Naive thymus-derived CD4-positive, alpha-beta T cell (primary cell): ENCODE measurements at regions not wholly inside any gene's neighbourhood (a gene's known extent, or its start where the extent isn't known, plus 50 kb on each side); places are given as distances from the start of the nearest gene placed in this dataset.

Experiments used
- ATAC-seq: fragments of 150-1000 bp; cut with Tn5 transposase; 2 replicates; pipeline ENCODE4 v1.10.0; 2021; ENCODE audit warnings: mild to moderate bottlenecking, moderate library complexity
- CTCF ChIA-PET: fragments of 350-600 bp; sonication (Branson Sonifier 250); formaldehyde crosslinking; loops from one replicate; lab custom pipeline; 2021; ENCODE audit warnings: antibody characterized with exemption; lab: Charles Lee
- POLR2A ChIA-PET: fragments of 350-600 bp; sonication (Branson Sonifier 250); formaldehyde crosslinking; loops from one replicate; lab custom pipeline; 2021; ENCODE audit warnings: antibody characterized with exemption, inconsistent platforms; lab: Charles Lee
- DNase-seq, 9 donors: peaks; one replicate each; pipeline versions ENCODE4 v3.0.0 to v3.0.0-alpha.2; 2020 to 2022; ENCODE audit warnings: mixed read lengths in 1 of 9
- H3K27ac ChIP-seq: one replicate; pipeline ENCODE4 v1.7.0; 2013; ENCODE audit warnings: mild to moderate bottlenecking, low read depth, low read length, moderate library complexity
- H3K27me3 ChIP-seq, 2 donors: one replicate each; pipeline ENCODE4 v1.7.0; 2013; ENCODE audit warnings: low read length in 2 of 2, mild to moderate bottlenecking in 2 of 2, moderate library complexity in 2 of 2; ENCODE audit not compliant: control insufficient read depth in 2 of 2, insufficient read depth in 2 of 2
- H3K36me3 ChIP-seq, 3 experiments: 1 replicate in 2 of 3; 2 replicates in 1 of 3; pipeline ENCODE4 v1.7.0; 2013; ENCODE audit warnings: low read length in 3 of 3, mild to moderate bottlenecking in 3 of 3, moderate library complexity in 1 of 3; ENCODE audit not compliant: insufficient read depth in 3 of 3, control insufficient read depth in 2 of 3
- H3K4me1 ChIP-seq, 2 donors: one replicate each; pipeline ENCODE4 v1.7.0; 2013; ENCODE audit warnings: low read length in 2 of 2, mild to moderate bottlenecking in 2 of 2, moderate library complexity in 1 of 2; ENCODE audit not compliant: control insufficient read depth in 2 of 2, insufficient read depth in 2 of 2
- H3K4me3 ChIP-seq: 2 replicates; pipeline ENCODE4 v1.7.0; 2013; ENCODE audit warnings: mild to moderate bottlenecking, low read length
- H3K9me3 ChIP-seq, 3 experiments: 1 replicate in 2 of 3; 2 replicates in 1 of 3; pipeline ENCODE4 v1.7.0; 2013; ENCODE audit warnings: low read length in 3 of 3; ENCODE audit not compliant: control insufficient read depth in 2 of 3
- H3K27ac Mint-ChIP-seq, 9 donors: one replicate each; pipeline ENCODE4 v1.8.0; 2020 to 2022; ENCODE audit warnings: mixed read lengths in 9 of 9, mild to moderate bottlenecking in 8 of 9, moderate library complexity in 5 of 9, inconsistent platforms in 2 of 9
- H3K27me3 Mint-ChIP-seq, 5 donors: one replicate each; pipeline ENCODE4 v1.8.0; 2021 to 2022; ENCODE audit warnings: mixed read lengths in 5 of 5, mild to moderate bottlenecking in 1 of 5
- H3K36me3 Mint-ChIP-seq, 5 donors: one replicate each; pipeline ENCODE4 v1.8.0; 2020 to 2022; ENCODE audit warnings: mixed read lengths in 5 of 5, mild to moderate bottlenecking in 3 of 5, inconsistent platforms in 1 of 5
- H3K4me1 Mint-ChIP-seq, 7 donors: one replicate each; pipeline ENCODE4 v1.8.0; 2020 to 2022; ENCODE audit warnings: mixed read lengths in 7 of 7, mild to moderate bottlenecking in 3 of 7, inconsistent platforms in 1 of 7
- H3K4me3 Mint-ChIP-seq, 10 donors: one replicate each; pipeline ENCODE4 v1.8.0; 2020 to 2022; ENCODE audit warnings: mild to moderate bottlenecking in 10 of 10, mixed read lengths in 10 of 10, moderate library complexity in 6 of 10, inconsistent platforms in 2 of 10
- H3K9me3 Mint-ChIP-seq, 11 donors: one replicate each; pipeline ENCODE4 v1.8.0; 2020 to 2022; ENCODE audit warnings: mixed read lengths in 11 of 11, mild to moderate bottlenecking in 4 of 11, inconsistent platforms in 1 of 11, moderate library complexity in 1 of 11
- intact Hi-C, 2 donors: fragments of 100-400 bp; cut with micrococcal nuclease; formaldehyde crosslinking; loops; one replicate each; pipeline ENCODE4 v1.15.1; 2023

DNA sequence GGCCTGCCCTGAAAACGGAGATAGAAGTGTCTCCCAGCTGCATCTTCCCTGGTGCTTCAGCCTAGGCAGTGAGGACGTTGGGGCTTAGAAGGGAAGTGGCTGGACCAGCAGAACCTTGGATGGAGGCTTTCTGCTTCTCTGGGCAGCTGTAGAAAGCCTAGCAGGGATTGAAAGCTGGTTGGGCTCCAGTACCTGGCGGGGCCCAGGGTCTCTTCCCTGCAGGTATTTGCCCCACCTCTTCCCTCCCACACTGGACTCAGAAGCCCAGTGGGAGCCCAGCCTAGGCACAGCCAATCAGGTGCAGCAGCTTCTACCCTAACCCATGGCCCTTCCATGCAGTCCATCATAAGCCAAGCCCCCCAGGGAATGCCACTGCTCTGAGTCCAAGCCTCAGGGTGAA is 190.3 kb upstream of the IRX6 start:
- intact Hi-C loops = no loop called here
- ChIA-PET POLR2A (no interaction called here), CTCF (no interaction called here)
- DNase-seq (no peak), ATAC-seq (no peak)
- H3K27me3 Mint-ChIP-seq = peaks cover 0 to 18% (median 4%) of the 10 kb centered on the region in 5 donors
- no peaks in the 10 kb centered on the region for H3K36me3 ChIP-seq
- no peaks in the 10 kb centered on the region for H3K9me3 ChIP-seq
- H3K27me3 ChIP-seq = no peaks in the 10 kb centered on the region
- H3K27ac ChIP-seq = no peak overlapping the region
- H3K27ac Mint-ChIP-seq = no peak overlapping the region
- H3K9me3 Mint-ChIP-seq = peaks cover 0 to 3% (median 0%) of the 10 kb centered on the region in 11 donors
- H3K4me1 ChIP-seq = no peaks in the 10 kb centered on the region
- H3K4me1 Mint-ChIP-seq = no peaks in the 10 kb centered on the region
- H3K36me3 Mint-ChIP-seq = no peaks in the 10 kb centered on the region
- no peak overlapping the region for H3K4me3 Mint-ChIP-seq
- no peak overlapping the region for H3K4me3 ChIP-seq

GRCh38 chr16:55136356-55137150 is 187.4 kb upstream of the IRX6 start:
- Mint-ChIP-seq H3K27ac (no peak overlapping the region), H3K36me3 (no peaks in the 10 kb centered on the region), H3K27me3 (peaks cover 0 to 15% (median 4%) of the 10 kb centered on the region in 5 donors), H3K4me3 (no peak overlapping the region), H3K4me1 (no peaks in the 10 kb centered on the region), H3K9me3 (peaks cover 0 to 3% (median 0%) of the 10 kb centered on the region in 11 donors)
- no peaks in the 10 kb centered on the region for H3K4me1 ChIP-seq
- intact Hi-C loops = no loop called here
- no peak overlapping the region for H3K27ac ChIP-seq
- no peaks in the 10 kb centered on the region for H3K9me3 ChIP-seq
- no peaks in the 10 kb centered on the region for H3K27me3 ChIP-seq
- ATAC-seq (no peak), DNase-seq (no peak)
- H3K36me3 ChIP-seq = no peaks in the 10 kb centered on the region
- H3K4me3 ChIP-seq = no peak overlapping the region
- ChIA-PET CTCF (no interaction called here), POLR2A (no interaction called here)

DNA sequence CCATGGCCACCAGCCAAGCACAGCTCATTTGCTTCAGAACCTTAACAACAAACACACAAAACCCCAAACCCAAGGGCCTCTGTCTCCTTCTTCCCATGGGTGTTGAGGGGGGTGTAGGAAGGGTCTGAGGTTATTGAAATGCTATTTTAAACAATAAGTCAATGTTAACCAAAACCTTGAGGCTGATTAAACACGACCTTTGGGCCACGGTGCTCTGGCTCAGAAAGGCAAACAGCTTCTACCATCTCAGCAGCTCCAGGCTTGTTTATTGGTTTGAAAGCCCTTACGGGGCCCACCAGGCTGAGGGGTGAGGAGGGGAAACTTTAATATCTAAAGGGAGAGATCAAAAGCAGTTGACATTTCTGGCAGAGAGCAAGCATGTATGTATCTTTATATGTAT is 185.7 kb upstream of the IRX6 start:
- DNase-seq (no peak), ATAC-seq (no peak)
- Histone ChIP-seq H3K36me3 (no peaks in the 10 kb centered on the region), H3K9me3 (no peaks in the 10 kb centered on the region), H3K4me1 (no peaks in the 10 kb centered on the region), H3K27me3 (no peaks in the 10 kb centered on the region), H3K27ac (no peak overlapping the region), H3K4me3 (no peak overlapping the region)
- intact Hi-C loops = no loop called here
- no peak overlapping the region for H3K4me3 Mint-ChIP-seq
- peaks cover 0 to 3% (median 0%) of the 10 kb centered on the region in 11 donors for H3K9me3 Mint-ChIP-seq
- H3K4me1 Mint-ChIP-seq = no peaks in the 10 kb centered on the region
- no peaks in the 10 kb centered on the region for H3K36me3 Mint-ChIP-seq
- H3K27me3 Mint-ChIP-seq = peaks cover 0 to 9% (median 5%) of the 10 kb centered on the region in 5 donors
- ChIA-PET POLR2A (no interaction called here), CTCF (no interaction called here)
- no peak overlapping the region for H3K27ac Mint-ChIP-seq

GRCh38 chr16:55142405-55142804 is 181.6 kb upstream of the IRX6 start:
- Mint-ChIP-seq H3K4me1 (no peaks in the 10 kb centered on the region), H3K4me3 (no peak overlapping the region), H3K27ac (no peak overlapping the region), H3K27me3 (peaks cover 0 to 14% (median 2%) of the 10 kb centered on the region in 5 donors), H3K9me3 (peaks cover 0 to 6% (median 0%) of the 10 kb centered on the region in 11 donors), H3K36me3 (no peaks in the 10 kb centered on the region)
- ATAC-seq (no peak), DNase-seq (no peak)
- intact Hi-C loops = no loop called here
- H3K36me3 ChIP-seq = no peaks in the 10 kb centered on the region
- no peak overlapping the region for H3K27ac ChIP-seq
- H3K4me3 ChIP-seq = no peak overlapping the region
- POLR2A ChIA-PET = no interaction called here
- H3K4me1 ChIP-seq = no peaks in the 10 kb centered on the region
- no peaks in the 10 kb centered on the region for H3K9me3 ChIP-seq
- CTCF ChIA-PET = no interaction called here
- H3K27me3 ChIP-seq = no peaks in the 10 kb centered on the region

- H3K36me3 Mint-ChIP-seq = no peaks in the 10 kb centered on the region
- Histone ChIP-seq H3K4me1 (no peaks in the 10 kb centered on the region), H3K36me3 (no peaks in the 10 kb centered on the region), H3K27ac (no peak overlapping the region), H3K4me3 (no peak overlapping the region), H3K27me3 (no peaks in the 10 kb centered on the region), H3K9me3 (no peaks in the 10 kb centered on the region)
- H3K27ac Mint-ChIP-seq = no peak overlapping the region
- no peak overlapping the region for H3K4me3 Mint-ChIP-seq
- DNase-seq = no peak
- peaks cover 0 to 14% (median 1%) of the 10 kb centered on the region in 5 donors for H3K27me3 Mint-ChIP-seq
- intact Hi-C loops = no loop called here
- ATAC-seq = no peak
- peaks cover 0 to 11% (median 0%) of the 10 kb centered on the region in 11 donors for H3K9me3 Mint-ChIP-seq
- ChIA-PET CTCF (interaction anchor here (1.0 kb wide), 1 partner anchor 10 kb away, joined by 3 read pairs; no protein-coding TSS in a partner anchor), POLR2A (no interaction called here)
- H3K4me1 Mint-ChIP-seq = no peaks in the 10 kb centered on the region
These were observed 179.4 kb upstream of the IRX6 start for GRCh38 chr16:55144651-55145050.

DNA sequence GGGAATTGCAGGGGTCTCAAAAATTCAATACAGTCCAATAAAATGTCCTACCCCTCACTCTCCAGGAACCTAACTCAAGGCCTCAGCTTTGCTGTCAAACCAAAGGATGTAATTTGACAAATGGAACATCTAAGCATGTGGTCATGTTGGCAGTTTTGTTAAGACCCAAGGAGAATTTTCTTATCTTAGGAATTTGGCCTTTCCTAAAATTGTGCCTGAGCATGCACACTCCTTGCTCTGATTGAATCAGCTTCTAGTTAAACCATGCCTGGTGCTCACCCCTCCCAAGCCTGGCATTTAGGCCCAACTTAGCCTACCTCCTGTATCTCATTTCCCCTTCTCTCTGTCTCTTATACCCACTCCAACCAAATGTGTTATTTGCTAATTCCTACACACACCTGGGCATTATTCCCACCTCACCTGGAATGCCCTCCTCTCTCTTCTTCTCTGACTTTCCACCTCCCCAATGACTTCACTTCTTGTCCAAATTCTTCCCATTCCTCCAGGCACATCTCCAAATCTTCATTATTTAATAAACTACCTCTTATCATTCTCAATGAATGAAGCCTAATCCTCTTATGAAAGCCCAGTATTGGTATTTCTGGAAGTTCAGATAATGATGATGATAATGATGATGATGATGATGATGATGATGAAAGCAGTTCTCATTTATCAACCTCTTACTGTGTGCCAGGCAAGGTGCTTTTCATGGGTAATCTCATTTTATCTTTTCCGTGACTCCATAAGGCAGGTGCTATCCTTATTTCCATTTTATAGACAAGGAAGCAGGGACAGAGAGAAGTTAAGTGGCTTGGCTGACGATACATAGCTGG is 178.0 kb upstream of the IRX6 start:
- intact Hi-C loops = no loop called here
- DNase-seq (no peak), ATAC-seq (no peak)
- Histone ChIP-seq H3K4me3 (no peak overlapping the region), H3K9me3 (no peaks in the 10 kb centered on the region), H3K27me3 (no peaks in the 10 kb centered on the region), H3K4me1 (no peaks in the 10 kb centered on the region), H3K36me3 (no peaks in the 10 kb centered on the region), H3K27ac (no peak overlapping the region)
- peaks cover 0 to 11% (median 0%) of the 10 kb centered on the region in 11 donors for H3K9me3 Mint-ChIP-seq
- H3K4me3 Mint-ChIP-seq = no peak overlapping the region
- H3K27ac Mint-ChIP-seq = no peak overlapping the region
- CTCF ChIA-PET = no interaction called here
- H3K4me1 Mint-ChIP-seq = no peaks in the 10 kb centered on the region
- H3K36me3 Mint-ChIP-seq = no peaks in the 10 kb centered on the region
- POLR2A ChIA-PET = no interaction called here
- H3K27me3 Mint-ChIP-seq = peaks cover 0 to 20% (median 6%) of the 10 kb centered on the region in 5 donors
